ENCODE measurements at regions not wholly inside any gene's neighbourhood (a gene's known extent, or its start where the extent isn't known, plus 50 kb on each side); places are given as distances from the start of the nearest gene placed in this dataset.
"Not testable (repeated sequence)": the region's sequence is repeated elsewhere in the genome, so short reads cannot be mapped to it uniquely, and the experiment has no call there.

DNA sequence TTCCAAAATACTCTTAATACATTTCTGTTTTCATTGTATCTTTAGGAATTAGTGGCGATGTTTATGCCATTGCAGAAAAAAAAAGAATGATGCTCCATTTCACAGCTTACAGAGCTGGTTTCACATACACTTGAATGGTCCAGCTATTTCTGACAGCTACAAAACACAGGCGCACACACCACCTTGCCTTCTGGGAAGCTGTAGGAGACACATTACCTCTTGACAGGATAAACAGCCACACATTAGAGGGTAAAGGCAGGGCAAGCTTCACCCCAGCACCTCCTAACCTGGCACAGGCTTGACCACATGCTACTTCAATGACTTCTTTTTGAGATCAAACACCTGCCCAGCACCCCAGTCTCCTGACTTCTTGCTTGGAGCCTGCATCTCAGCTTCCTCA lies 73.2 kb upstream of the PLGLB2 start:
- TF ChIP-seq, protein P1, sequence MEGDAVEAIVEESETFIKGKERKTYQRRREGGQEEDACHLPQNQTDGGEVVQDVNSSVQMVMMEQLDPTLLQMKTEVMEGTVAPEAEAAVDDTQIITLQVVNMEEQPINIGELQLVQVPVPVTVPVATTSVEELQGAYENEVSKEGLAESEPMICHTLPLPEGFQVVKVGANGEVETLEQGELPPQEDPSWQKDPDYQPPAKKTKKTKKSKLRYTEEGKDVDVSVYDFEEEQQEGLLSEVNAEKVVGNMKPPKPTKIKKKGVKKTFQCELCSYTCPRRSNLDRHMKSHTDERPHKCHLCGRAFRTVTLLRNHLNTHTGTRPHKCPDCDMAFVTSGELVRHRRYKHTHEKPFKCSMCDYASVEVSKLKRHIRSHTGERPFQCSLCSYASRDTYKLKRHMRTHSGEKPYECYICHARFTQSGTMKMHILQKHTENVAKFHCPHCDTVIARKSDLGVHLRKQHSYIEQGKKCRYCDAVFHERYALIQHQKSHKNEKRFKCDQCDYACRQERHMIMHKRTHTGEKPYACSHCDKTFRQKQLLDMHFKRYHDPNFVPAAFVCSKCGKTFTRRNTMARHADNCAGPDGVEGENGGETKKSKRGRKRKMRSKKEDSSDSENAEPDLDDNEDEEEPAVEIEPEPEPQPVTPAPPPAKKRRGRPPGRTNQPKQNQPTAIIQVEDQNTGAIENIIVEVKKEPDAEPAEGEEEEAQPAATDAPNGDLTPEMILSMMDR (IDR thresholded peaks at IDR 0.05) = not testable (repeated sequence)
- not testable (repeated sequence) for TF ChIP-seq POLR2A (IDR thresholded peaks at IDR 0.05)
